GM12891 (cell line): ENCODE measurements at regions not wholly inside any gene's neighbourhood (a gene's known extent, or its start where the extent isn't known, plus 50 kb on each side); places are given as distances from the start of the nearest gene placed in this dataset.

Experiments used
- DNase-seq: peaks from one replicate; pipeline ENCODE4 v3.0.0; 2011; ENCODE audit warnings: low spot score; ENCODE audit not compliant: insufficient read length
- FAIRE-seq: peaks from 2 replicates; lab custom pipeline; 2011; peaks lifted over from hg19 to GRCh38; lab: Jason Lieb, UNC
- PAX5 ChIP-seq: IDR thresholded peaks from 2 replicates; pipeline ENCODE4 v1.6.1; 2011; ENCODE audit warnings: low read length, moderate library complexity, mild to moderate bottlenecking; ENCODE audit not compliant: insufficient read depth, severe bottlenecking
- POLR2A ChIP-seq: IDR thresholded peaks from 2 replicates; pipeline ENCODE4 v1.6.1; 2011; ENCODE audit warnings: low read depth, low read length, control low read depth
- POLR2AphosphoS5 ChIP-seq: IDR thresholded peaks from 2 replicates; pipeline ENCODE4 v1.6.1; 2011; ENCODE audit warnings: low read depth, low read length, control low read depth
- POU2F2 ChIP-seq: IDR thresholded peaks from 2 replicates; pipeline ENCODE4 v1.6.1; 2011; ENCODE audit warnings: low read depth, mild to moderate bottlenecking, control low read depth, low read length, moderate library complexity
- SPI1 ChIP-seq: IDR thresholded peaks from 2 replicates; pipeline ENCODE4 v1.6.1; 2011; ENCODE audit warnings: low read depth, low read length, control low read depth
- TAF1 ChIP-seq: IDR thresholded peaks from 2 replicates; pipeline ENCODE4 v1.6.1; 2011; ENCODE audit warnings: low read depth, low read length, control low read depth

DNA sequence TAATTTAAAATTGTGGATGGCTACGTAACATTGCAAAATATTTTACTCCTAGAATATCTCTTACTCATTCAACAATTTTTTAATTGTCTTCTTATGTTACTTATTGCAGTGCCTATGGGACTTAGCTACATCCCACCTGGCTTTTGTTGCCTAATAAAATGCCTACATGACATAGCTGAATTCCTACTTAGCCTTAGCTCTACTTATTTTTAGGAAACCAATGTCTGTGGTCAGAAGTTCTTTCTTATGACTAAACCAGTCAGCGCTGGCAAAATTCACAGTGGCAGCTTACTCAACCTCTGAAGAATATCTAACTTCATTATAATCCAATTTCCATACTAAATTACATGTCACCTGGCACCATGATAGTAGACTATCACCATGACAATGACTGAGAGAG is 1612.4 kb upstream of the LRRTM3 start:
- DNase-seq (no peak), FAIRE-seq (no peak)
- TF ChIP-seq POLR2AphosphoS5 = no peak

DNA sequence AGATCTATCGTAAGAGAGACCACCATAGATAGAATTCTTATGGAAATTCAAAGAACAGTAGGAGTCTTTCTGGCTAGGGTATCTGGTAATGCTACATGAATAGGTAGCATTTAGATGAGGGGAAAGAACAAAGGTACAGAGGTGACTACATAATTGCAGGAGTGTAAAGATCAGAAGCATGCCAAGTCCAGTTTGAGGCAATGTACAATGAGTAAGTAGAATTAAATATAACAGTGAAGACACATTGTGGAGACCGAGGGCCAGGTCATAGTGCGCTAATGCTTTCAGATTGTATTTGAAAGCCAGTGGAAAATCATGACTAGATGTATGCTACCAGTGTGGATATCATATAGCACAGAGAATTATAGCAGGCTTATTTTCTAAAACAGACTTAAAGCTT is 1611.6 kb upstream of the LRRTM3 start:
- FAIRE-seq (no peak), DNase-seq (no peak)
- TF ChIP-seq TAF1 (no peak), POLR2A (no peak), POU2F2 (no peak)

DNA sequence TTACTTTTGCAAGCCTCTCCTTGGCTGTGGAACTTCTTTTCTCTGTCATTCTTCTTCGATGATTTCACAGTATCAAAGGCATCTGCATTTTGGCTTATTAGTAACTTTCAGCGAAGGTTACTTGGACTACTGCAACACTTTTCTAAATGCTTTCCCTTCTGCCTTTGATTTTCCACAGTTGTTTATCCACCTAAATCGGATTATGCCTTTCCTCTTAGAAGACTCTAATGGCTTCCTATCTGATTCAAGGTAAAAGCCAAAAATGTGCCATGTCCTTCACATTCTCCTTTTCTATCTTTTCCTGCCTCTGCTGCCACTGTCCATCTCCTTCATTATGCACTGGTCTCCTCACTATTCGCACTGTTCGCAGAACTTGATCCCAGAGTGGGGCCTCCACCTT is 1606.3 kb upstream of the LRRTM3 start:
- FAIRE-seq (no peak), DNase-seq (no peak)
- no peak for TF ChIP-seq SPI1
- no peak for TF ChIP-seq POLR2AphosphoS5
- no peak for TF ChIP-seq POU2F2
- TF ChIP-seq TAF1 = no peak
- TF ChIP-seq POLR2A = no peak
- TF ChIP-seq PAX5 = no peak

DNA sequence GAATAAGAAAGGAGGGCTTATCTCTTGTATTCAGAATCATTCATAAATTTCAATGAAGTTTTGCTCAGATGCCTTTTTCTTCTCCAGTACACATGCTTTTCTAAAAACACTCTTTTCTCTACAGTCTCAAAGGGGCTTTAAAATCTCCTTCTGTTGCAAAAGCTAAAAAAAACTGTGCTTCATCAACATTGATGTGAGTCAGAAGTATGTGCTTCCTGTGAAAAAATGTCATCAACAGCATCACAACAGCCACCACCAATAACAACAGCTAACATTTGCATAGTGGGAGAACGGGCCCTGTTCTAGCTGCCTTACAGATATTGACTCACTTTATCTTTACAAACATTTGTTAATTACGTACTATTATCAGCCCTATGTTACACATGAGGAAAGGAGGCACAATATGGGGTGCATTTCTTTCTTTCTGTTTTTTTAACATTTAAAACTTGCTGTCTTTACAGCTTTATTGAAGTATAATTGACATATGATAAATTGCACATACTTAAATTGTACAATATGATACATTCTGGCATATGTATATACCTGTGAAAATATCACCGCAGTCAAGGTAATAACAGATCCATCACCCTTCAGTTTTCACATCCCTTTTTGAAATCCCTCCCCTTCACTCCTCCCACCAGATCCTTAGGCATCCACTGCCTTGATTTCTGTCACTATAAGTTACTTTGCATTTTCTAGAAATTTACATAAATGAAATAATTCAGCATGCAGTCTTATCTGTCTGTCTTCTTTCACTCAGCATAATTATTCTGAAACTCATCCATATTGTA is 1605.4 kb upstream of the LRRTM3 start:
- FAIRE-seq (no peak), DNase-seq (no peak)
- TF ChIP-seq SPI1 = no peak
- no peak for TF ChIP-seq POU2F2
- no peak for TF ChIP-seq TAF1

DNA sequence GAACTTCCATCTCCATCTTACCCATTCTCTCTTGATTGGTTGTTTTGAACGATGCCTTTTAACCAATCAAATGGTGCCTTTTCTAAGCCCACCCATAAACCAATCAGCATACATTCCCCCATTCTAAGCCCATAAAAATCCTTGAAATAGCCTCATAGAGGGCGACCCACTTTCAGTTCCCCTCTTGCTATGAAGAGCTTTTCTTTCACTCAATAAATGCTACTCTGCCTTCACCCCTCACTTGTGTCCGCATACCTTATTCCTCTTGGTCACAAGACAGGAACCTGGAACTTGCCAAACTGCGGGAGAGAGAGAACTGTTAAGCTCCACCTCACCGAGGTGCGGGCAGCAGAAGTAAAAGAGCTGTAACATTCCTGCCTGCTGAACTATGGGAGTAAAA is 1602.0 kb upstream of the LRRTM3 start:
- FAIRE-seq (no peak), DNase-seq (no peak)
- no peak for TF ChIP-seq POU2F2
- TF ChIP-seq SPI1 = peak; percentile 45; the same call in 1 of the 2 replicates

DNA sequence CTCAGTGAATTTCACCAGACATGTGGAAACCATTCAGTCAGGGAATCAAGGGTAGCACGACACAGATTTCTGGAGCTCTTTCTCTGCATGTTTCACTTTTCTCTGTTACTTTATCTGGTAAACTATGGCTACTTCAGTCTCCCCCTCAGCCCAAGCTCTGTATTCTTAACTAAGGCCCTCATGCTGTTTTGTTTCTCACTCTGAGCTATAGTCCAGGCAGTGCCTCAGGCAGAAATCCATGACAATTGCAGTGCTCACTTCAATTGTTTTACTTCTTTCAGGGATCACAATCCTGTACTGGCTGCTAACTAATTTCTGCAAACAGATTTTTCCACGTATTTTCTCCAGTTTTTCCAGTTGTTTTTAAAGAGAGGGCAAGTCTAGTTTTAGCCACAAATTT is 1599.9 kb upstream of the LRRTM3 start:
- FAIRE-seq = no peak
- DNase-seq = no peak
- TF ChIP-seq POLR2A = no peak
- TF ChIP-seq POU2F2 = no peak

DNA sequence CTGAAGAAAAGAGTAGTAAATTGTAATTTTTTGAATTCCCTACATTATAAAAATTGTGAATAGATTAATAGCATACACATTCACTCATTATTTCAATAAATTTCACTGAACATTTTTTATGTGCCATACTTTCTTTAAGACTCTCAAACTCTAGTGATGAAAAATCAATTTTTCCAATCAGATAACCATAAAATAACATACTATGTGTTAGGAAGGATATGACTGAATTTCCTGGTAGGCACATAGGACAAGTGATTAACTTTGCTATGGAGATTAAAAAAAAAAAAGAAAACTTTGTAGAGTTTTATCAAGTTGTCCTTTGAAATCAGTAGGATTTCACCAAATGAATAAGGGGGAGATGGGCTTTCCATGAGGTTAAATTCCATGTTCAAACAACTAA is 1597.3 kb upstream of the LRRTM3 start:
- FAIRE-seq (no peak), DNase-seq (no peak)
- TF ChIP-seq POU2F2 (no peak), SPI1 (no peak), PAX5 (no peak), TAF1 (no peak), POLR2AphosphoS5 (no peak), POLR2A (no peak)

DNA sequence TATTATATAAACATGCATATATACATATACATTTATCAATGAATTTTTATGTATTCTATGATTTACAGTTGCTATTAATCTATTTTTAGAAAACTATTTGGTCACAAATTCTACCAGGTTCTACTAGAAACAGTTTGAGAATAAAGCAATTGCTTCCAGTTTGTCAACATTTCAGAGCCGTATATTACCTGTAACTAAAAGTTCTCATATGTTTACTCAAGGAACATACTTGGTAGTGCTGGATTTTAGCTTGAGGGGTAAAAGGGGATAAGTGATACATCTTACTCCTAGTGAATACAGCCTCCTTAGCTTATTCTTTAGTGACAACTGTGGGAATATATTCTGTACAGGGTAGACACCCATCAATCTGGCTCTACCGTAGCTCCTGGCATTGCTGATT is 1590.5 kb upstream of the LRRTM3 start:
- FAIRE-seq = no peak
- TF ChIP-seq POLR2AphosphoS5 (no peak), TAF1 (no peak), POU2F2 (no peak), POLR2A (no peak), SPI1 (no peak), PAX5 (no peak)
- no peak for DNase-seq

DNA sequence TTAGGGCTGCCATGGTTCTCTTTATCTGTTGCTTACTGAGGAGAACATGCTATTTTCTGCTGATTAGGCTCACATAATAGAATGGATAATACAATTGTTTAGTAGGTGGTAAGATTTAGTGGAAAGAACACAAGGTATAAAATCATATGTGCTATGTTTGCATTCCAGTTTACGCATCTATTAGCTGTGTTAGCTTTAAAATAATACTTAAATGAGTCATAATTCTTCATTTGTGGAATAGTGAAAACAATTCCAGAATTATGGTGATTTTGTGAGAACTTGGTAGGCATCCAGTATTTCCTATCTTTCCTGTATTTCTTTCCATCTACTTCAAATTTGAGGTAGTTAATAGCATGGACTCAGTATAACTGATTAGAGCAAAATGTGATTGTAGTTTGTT is 1585.5 kb upstream of the LRRTM3 start:
- no peak for DNase-seq
- no peak for FAIRE-seq
- TF ChIP-seq POU2F2 = no peak
- TF ChIP-seq POLR2AphosphoS5 = no peak
- no peak for TF ChIP-seq PAX5
- no peak for TF ChIP-seq TAF1
- no peak for TF ChIP-seq SPI1
- TF ChIP-seq POLR2A = no peak

DNA sequence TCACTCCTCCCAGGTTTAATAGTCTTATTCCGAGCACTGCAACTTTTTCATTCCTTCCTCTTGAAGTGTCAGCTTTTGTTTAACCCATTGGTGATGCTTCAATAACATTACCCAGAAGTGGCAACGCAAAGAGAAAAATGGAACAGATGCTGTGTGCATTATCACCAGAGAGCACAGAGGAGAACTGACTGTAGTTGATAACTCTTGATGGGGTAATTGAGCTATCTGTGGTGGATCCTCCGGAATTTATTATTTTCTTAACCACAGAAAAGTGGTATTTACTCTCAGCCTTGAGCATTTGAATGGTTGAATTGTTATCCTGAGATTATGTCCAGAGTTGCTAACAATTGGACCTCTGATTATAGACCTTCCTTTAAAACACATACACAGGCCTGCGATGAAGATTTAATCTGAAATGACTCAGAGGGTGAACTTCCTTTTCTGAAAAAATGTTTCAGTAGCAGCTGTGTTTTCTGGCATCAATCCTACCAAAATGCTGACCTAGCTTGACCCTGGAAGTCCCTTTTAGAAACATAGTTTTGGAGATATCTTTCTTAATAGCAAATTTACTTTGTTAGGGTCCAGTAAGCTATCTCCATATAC is 1584.4 kb upstream of the LRRTM3 start:
- TF ChIP-seq PAX5 = no peak
- TF ChIP-seq TAF1 = no peak
- TF ChIP-seq POLR2A = no peak
- no peak for TF ChIP-seq POU2F2
- no peak for TF ChIP-seq POLR2AphosphoS5
- no peak for TF ChIP-seq SPI1
- FAIRE-seq (no peak), DNase-seq (no peak)

DNA sequence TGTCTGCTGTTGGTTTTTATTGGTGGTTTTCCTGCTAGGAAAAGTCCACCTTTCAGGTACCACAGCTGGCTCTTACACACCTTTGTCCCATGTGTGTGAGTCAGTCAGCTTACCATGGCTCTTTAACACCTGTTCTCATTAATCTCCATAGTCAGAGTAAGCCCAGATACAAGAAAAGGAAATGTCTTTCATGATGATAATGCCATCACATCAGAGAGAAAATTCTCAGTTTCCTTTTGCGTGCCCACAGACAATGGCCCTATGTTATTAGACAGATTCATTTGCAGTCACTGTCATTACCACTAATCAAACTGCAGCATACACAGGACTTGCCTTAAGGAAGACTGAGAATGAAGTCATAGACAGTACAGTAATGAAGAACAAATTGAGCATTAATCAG is 1583.6 kb upstream of the LRRTM3 start:
- no peak for DNase-seq
- TF ChIP-seq PAX5 (no peak), POLR2A (no peak), TAF1 (no peak), SPI1 (no peak), POLR2AphosphoS5 (no peak), POU2F2 (no peak)
- FAIRE-seq = no peak
